ENCODE measurements at regions not wholly inside any gene's neighbourhood (a gene's known extent, or its start where the extent isn't known, plus 50 kb on each side); places are given as distances from the start of the nearest gene placed in this dataset.
"Not testable (repeated sequence)": the region's sequence is repeated elsewhere in the genome, so short reads cannot be mapped to it uniquely, and the experiment has no call there.

GRCh38 chr3:197362081-197362480 is 63.7 kb upstream of the DLG1 start:
- intact Hi-C loops (cut with DNase I), result no loop called here

DNA sequence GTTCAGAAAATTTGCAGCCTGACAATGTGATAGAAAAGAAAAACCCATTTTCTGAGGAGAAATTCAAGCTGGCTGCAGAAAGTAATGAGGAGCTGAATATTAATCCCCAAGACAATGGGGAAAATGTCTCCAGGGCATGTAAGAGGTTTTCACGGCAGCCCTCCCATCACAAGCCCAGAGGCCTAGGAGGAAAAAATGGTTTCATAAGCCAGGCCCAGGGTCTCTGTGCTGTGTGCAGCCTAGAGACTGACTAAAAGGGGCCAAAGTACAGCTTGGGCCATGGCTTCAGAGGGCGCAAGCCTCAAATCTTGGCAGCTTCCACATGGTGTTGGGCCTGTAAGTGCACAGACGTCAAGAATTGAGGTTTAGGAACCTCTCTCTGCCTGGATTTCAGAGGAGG is 61.7 kb upstream of the DLG1 start:
- H3K9me3 ChIP-seq; intact Hi-C loops (cut with DNase I); H3K27ac ChIP-seq; H3K4me1 ChIP-seq; H3K36me3 ChIP-seq (ENCODE audit: insufficient read depth in 1 of 2, low read depth in 1 of 2); ATAC-seq; DNase-seq; H3K4me3 ChIP-seq; H3K27me3 ChIP-seq (ENCODE audit: insufficient read depth in 3 of 3, low read length in 2 of 3): not testable (repeated sequence)
- WGBS, 3 donors, result 91 to 93% (median 92%) methylated on average over 3 of the region's 3 CpGs

More at GRCh38 chr3:197362081-197362480, 63.7 kb upstream of the DLG1 start:
- DNase-seq, result no peak
- TF ChIP-seq, protein P1, sequence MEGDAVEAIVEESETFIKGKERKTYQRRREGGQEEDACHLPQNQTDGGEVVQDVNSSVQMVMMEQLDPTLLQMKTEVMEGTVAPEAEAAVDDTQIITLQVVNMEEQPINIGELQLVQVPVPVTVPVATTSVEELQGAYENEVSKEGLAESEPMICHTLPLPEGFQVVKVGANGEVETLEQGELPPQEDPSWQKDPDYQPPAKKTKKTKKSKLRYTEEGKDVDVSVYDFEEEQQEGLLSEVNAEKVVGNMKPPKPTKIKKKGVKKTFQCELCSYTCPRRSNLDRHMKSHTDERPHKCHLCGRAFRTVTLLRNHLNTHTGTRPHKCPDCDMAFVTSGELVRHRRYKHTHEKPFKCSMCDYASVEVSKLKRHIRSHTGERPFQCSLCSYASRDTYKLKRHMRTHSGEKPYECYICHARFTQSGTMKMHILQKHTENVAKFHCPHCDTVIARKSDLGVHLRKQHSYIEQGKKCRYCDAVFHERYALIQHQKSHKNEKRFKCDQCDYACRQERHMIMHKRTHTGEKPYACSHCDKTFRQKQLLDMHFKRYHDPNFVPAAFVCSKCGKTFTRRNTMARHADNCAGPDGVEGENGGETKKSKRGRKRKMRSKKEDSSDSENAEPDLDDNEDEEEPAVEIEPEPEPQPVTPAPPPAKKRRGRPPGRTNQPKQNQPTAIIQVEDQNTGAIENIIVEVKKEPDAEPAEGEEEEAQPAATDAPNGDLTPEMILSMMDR (IDR thresholded peaks at IDR 0.05), result no peak
- no peak overlapping the region for H3K4me3 ChIP-seq
- H3K27me3 ChIP-seq (ENCODE audit: insufficient read depth in 3 of 3, low read length in 2 of 3), result no peaks in the 10 kb centered on the region
- ATAC-seq, result no peak
- H3K27ac ChIP-seq, result no peak overlapping the region
- WGBS, 3 donors, result 35 to 60% (median 39%) methylated on average over 2 of the region's 2 CpGs
- no peaks in the 10 kb centered on the region for H3K9me3 ChIP-seq
- H3K36me3 ChIP-seq (ENCODE audit: insufficient read depth in 1 of 2, low read depth in 1 of 2), result no peaks in the 10 kb centered on the region
- H3K4me1 ChIP-seq, result peaks cover 4% of the 10 kb centered on the region

DNA sequence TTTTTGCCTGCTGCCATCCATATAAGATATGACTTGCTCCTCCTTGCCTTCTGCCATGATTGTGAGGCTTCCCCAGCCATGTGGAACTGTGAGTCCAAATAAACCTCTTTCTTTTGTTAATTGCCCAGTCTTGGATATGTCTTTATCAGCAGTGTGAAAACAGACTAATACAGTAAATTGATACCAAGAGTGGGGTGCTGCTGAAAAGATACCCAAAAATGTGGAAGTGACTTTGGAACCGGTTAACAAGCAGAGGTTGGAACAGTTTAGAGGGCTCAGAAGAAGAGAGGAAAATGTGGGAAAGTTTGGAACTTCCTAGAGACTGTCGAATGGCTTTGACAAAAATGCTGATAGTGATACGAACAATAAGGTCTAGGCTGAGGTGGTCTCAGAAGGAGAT is 61.1 kb upstream of the DLG1 start:
- DNase-seq; H3K36me3 ChIP-seq (ENCODE audit: insufficient read depth in 1 of 2, low read depth in 1 of 2); H3K9me3 ChIP-seq; H3K4me3 ChIP-seq; H3K27me3 ChIP-seq (ENCODE audit: insufficient read depth in 3 of 3, low read length in 2 of 3); H3K27ac ChIP-seq; intact Hi-C loops (cut with DNase I); ATAC-seq: not testable (repeated sequence)
- 95 to 97% (median 95%) methylated on average over 3 of the region's 3 CpGs for WGBS, 3 donors
- peaks cover 14% of the 10 kb centered on the region for H3K4me1 ChIP-seq

DNA sequence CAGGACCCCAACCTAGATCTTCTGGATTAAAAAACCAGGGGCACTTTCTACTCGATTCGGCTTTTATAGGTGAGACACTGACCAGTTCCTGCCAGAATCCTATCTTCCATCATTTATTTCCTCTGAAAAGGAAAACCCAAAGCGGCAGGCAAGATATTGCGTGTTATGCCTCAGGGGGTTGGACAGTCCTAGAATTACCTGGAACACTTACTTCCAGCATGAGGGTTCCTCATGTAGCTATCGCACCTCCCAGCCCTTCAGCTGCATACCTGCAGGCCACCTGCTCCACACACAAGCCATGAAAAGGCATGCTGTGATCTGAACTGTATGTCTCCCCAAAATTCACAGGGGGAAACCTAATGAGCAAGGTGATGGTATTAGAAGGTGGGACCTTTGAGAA is 58.3 kb upstream of the DLG1 start:
- DNase-seq (no peak), ATAC-seq (no peak)
- H3K9me3 ChIP-seq, result no peaks in the 10 kb centered on the region
- no peak overlapping the region for H3K27ac ChIP-seq
- peaks cover 28% of the 10 kb centered on the region for H3K4me1 ChIP-seq
- intact Hi-C loops (cut with DNase I), result loop anchor here in 1 of 2 donors (2.0 kb wide), 1 partner anchor 22 kb away; no protein-coding TSS in a partner anchor
- H3K27me3 ChIP-seq (ENCODE audit: insufficient read depth in 3 of 3, low read length in 2 of 3), result no peaks in the 10 kb centered on the region
- H3K36me3 ChIP-seq (ENCODE audit: insufficient read depth in 1 of 2, low read depth in 1 of 2), result no peaks in the 10 kb centered on the region
- H3K4me3 ChIP-seq, result peak overlapping the region; percentile 42
- TF ChIP-seq, protein P1 (IDR thresholded peaks at IDR 0.05), result no peak
- 81 to 93% (median 88%) methylated on average over 5 of the region's 5 CpGs for WGBS, 3 donors

DNA sequence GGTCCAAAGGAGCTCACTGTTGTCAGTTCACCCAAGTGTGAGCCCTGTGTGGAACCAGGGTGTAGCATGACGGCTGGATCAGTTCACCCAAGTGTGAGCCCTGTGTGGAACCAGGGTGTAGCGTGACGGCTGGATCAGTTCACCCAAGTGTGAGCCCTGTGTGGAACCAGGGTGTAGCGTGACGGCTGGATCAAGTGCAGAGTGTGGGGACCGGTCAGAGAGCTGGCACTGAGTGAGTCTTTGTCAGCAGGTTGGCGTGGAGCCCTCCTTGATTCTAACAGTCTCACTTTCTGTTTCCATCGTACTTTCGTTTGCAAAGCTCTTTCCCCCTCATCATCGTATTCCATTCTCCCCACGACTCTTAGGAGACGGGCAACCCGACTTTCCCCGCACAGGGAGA is 57.9 kb upstream of the DLG1 start:
- peaks cover 28% of the 10 kb centered on the region for H3K4me1 ChIP-seq
- ATAC-seq (peak; percentile 11 to 34 (median 30)), DNase-seq (peak; percentile 43 to 77)
- H3K36me3 ChIP-seq (ENCODE audit: insufficient read depth in 1 of 2, low read depth in 1 of 2), result no peaks in the 10 kb centered on the region
- 28 to 47% (median 33%) methylated on average over 14 of the region's 14 CpGs for WGBS, 3 donors
- H3K27me3 ChIP-seq (ENCODE audit: insufficient read depth in 3 of 3, low read length in 2 of 3), result no peaks in the 10 kb centered on the region
- no peak overlapping the region for H3K27ac ChIP-seq
- no peaks in the 10 kb centered on the region for H3K9me3 ChIP-seq
- TF ChIP-seq, protein P1 (IDR thresholded peaks at IDR 0.05), result no peak
- H3K4me3 ChIP-seq, result peak overlapping the region; percentile 42
- intact Hi-C loops (cut with DNase I), result loop anchor here in 1 of 2 donors (2.0 kb wide), 1 partner anchor 23 kb away; no protein-coding TSS in a partner anchor

GRCh38 chr3:197355713-197356112 is 57.3 kb upstream of the DLG1 start:
- TF ChIP-seq, protein P1 (IDR thresholded peaks at IDR 0.05), result no peak
- DNase-seq, result no peak
- no peak for ATAC-seq
- intact Hi-C loops (cut with DNase I), result loop anchor here in 1 of 2 donors (2.0 kb wide), 1 partner anchor 23 kb away; no protein-coding TSS in a partner anchor
- Histone ChIP-seq H3K4me3 (no peak overlapping the region), H3K9me3 (no peaks in the 10 kb centered on the region), H3K36me3 (ENCODE audit: insufficient read depth in 1 of 2, low read depth in 1 of 2) (no peaks in the 10 kb centered on the region), H3K4me1 (peaks cover 28% of the 10 kb centered on the region), H3K27ac (peak overlapping the region; percentile 94), H3K27me3 (ENCODE audit: insufficient read depth in 3 of 3, low read length in 2 of 3) (no peaks in the 10 kb centered on the region)
- 38 to 92% (median 82%) methylated on average over 1 of the region's 1 CpG for WGBS, 3 donors
